ENCODE measurements at regions not wholly inside any gene's neighbourhood (a gene's known extent, or its start where the extent isn't known, plus 50 kb on each side); places are given as distances from the start of the nearest gene placed in this dataset.

DNA sequence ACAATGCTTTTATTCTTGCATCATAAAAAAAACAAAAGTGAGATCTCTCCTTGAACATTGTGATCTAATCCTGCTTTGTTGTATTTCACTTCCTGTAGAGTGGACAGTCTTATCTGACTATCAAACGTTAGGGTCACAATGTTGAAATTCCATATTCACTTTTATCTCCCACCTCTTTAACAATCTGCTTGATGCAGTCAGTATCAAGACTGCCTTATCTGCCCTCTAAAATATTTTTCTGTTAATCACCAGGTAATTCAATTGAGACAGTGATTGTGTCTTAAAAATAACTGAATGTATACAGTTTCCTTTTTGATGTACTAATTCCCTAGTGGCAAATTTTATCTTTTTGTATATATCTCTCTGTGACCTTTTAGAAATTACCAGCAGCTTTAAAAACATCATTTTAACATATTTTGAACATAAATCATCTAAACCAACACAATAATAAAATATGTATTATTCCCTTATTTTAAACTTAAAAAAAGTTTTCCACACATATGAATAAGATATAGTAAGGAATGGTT, 143.1 kb upstream of the MPPED2 start:
- Histone ChIP-seq H3K27ac (ENCODE audit: low read length) (no peak overlapping the region), H3K27me3 (ENCODE audit: control insufficient read depth, insufficient read depth, low read length) (no peaks in the 10 kb centered on the region), H3K4me3 (ENCODE audit: low read depth in 2 of 2, low read length in 2 of 2) (no peak overlapping the region), H3K36me3 (ENCODE audit: control insufficient read depth, insufficient read depth, low read length) (no peaks in the 10 kb centered on the region), H3K9me3 (ENCODE audit: control insufficient read depth, insufficient read depth, low read depth, low read length) (no peaks in the 10 kb centered on the region), H3K4me1 (ENCODE audit: control insufficient read depth, insufficient read depth, low read length) (no peaks in the 10 kb centered on the region)
- DNase-seq (ENCODE audit: low read depth, low spot score): no peak
- CTCF ChIA-PET: no interaction called here
- no TSS peak for BruUV-seq (replicated peaks)
- TF ChIP-seq TCF7L2 (IDR thresholded peaks at IDR 0.05; ENCODE audit: low read depth, low read length): no peak
- intact Hi-C loops (cut with micrococcal nuclease; ENCODE audit: unreplicated experiment): no loop called here
- no peak for ATAC-seq
- in situ Hi-C loops (cut with HindIII; ENCODE audit: low pct_unique_long_range_greater_than_20kb, low sequenced_read_pairs): no loop called here
- POLR2A ChIA-PET: no interaction called here

DNA sequence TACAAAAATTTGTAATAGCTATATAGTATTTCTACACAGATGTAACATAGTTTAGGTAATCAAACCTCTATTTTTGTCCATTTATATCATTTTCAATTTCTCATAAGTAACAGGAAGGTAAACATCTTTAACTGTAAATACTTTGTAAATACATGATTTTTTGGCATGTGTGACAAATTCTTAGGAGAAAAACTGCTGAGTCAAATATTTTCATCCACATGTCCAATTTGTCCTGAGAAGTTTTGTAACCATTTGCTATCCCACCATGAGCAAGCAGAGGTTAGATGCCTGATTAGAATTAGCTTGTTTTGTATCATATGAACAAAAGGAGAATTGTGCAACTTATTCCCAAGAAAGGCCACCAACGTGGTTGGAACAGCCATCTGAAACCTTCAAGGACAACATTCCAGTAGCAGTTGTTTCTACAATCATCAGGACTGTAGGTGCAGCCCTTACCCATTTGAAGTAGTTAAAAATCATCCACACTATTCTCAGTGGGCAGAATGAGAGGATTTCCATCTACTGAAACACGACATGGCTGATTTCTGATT, 139.6 kb upstream of the MPPED2 start:
- ChIA-PET CTCF (no interaction called here), POLR2A (no interaction called here)
- in situ Hi-C loops (cut with HindIII; ENCODE audit: low pct_unique_long_range_greater_than_20kb, low sequenced_read_pairs): no loop called here
- Histone ChIP-seq H3K27me3 (ENCODE audit: control insufficient read depth, insufficient read depth, low read length) (no peaks in the 10 kb centered on the region), H3K36me3 (ENCODE audit: control insufficient read depth, insufficient read depth, low read length) (no peaks in the 10 kb centered on the region), H3K9me3 (ENCODE audit: control insufficient read depth, insufficient read depth, low read depth, low read length) (no peaks in the 10 kb centered on the region), H3K27ac (ENCODE audit: low read length) (no peak overlapping the region), H3K4me1 (ENCODE audit: control insufficient read depth, insufficient read depth, low read length) (no peaks in the 10 kb centered on the region), H3K4me3 (ENCODE audit: low read depth in 2 of 2, low read length in 2 of 2) (no peak overlapping the region)
- ATAC-seq (no peak), DNase-seq (ENCODE audit: low read depth, low spot score) (no peak)
- TF ChIP-seq POLR2AphosphoS5 (IDR thresholded peaks at IDR 0.05; ENCODE audit: low read depth, low read length): no peak
- no peak for TF ChIP-seq CTCF (IDR thresholded peaks at IDR 0.05)
- TF ChIP-seq TCF7L2 (IDR thresholded peaks at IDR 0.05; ENCODE audit: low read depth, low read length): no peak
- TF ChIP-seq REST (IDR thresholded peaks at IDR 0.05; ENCODE audit: insufficient read depth in 1 of 2, low read depth in 2 of 2, low read length in 1 of 2): no peak
- TF ChIP-seq SIN3A (IDR thresholded peaks at IDR 0.05; ENCODE audit: borderline replicate concordance, insufficient read depth, low read depth, low read length): no peak
- intact Hi-C loops (cut with micrococcal nuclease; ENCODE audit: unreplicated experiment): no loop called here
- BruUV-seq (replicated peaks): no TSS peak

DNA sequence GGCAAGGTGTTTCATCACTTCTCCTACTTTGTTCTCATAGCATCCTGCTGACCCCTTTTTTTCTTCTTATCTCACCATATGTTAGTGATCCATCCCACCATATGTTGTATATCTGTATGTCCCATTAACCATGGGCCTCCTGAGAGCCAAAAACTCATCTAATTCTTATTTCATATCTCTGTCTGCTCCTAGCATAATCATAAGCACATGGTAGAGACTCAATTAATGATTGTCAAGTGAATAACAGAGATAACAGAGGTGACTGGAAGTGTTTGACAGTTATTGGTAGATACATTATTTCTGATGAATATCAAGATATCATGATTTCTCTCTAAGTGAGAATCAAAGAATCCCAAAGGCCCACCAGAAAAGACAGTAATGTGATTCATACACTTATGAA, 138.1 kb upstream of the MPPED2 start:
- CTCF ChIA-PET: no interaction called here
- TF ChIP-seq TCF7L2 (IDR thresholded peaks at IDR 0.05; ENCODE audit: low read depth, low read length): no peak
- TF ChIP-seq CTCF (IDR thresholded peaks at IDR 0.05): no peak
- no peak for TF ChIP-seq SIN3A (IDR thresholded peaks at IDR 0.05; ENCODE audit: borderline replicate concordance, insufficient read depth, low read depth, low read length)
- no peak for TF ChIP-seq POLR2AphosphoS5 (IDR thresholded peaks at IDR 0.05; ENCODE audit: low read depth, low read length)
- TF ChIP-seq REST (IDR thresholded peaks at IDR 0.05; ENCODE audit: insufficient read depth in 1 of 2, low read depth in 2 of 2, low read length in 1 of 2): no peak
- in situ Hi-C loops (cut with HindIII; ENCODE audit: low pct_unique_long_range_greater_than_20kb, low sequenced_read_pairs): no loop called here
- Histone ChIP-seq H3K27me3 (ENCODE audit: control insufficient read depth, insufficient read depth, low read length) (no peaks in the 10 kb centered on the region), H3K4me3 (ENCODE audit: low read depth in 2 of 2, low read length in 2 of 2) (no peak overlapping the region), H3K4me1 (ENCODE audit: control insufficient read depth, insufficient read depth, low read length) (no peaks in the 10 kb centered on the region), H3K36me3 (ENCODE audit: control insufficient read depth, insufficient read depth, low read length) (no peaks in the 10 kb centered on the region), H3K9me3 (ENCODE audit: control insufficient read depth, insufficient read depth, low read depth, low read length) (no peaks in the 10 kb centered on the region), H3K27ac (ENCODE audit: low read length) (no peak overlapping the region)
- POLR2A ChIA-PET: no interaction called here
- DNase-seq (ENCODE audit: low read depth, low spot score) (no peak), ATAC-seq (no peak)
- no TSS peak for BruUV-seq (replicated peaks)
- intact Hi-C loops (cut with micrococcal nuclease; ENCODE audit: unreplicated experiment): no loop called here

Measured in Panc1 (cell line).